HEK293 (cell line): ENCODE measurements at regions not wholly inside any gene's neighbourhood (a gene's known extent, or its start where the extent isn't known, plus 50 kb on each side); places are given as distances from the start of the nearest gene placed in this dataset.

Experiments used
- AEBP2 ChIP-seq: fragments of 450-650 bp; formaldehyde crosslinking; IDR thresholded peaks from 2 replicates; pipeline ENCODE4 v1.5.1; 2016; ENCODE audit warnings: missing biosample characterization, missing genetic modification characterization, borderline replicate concordance
- HOXA7 ChIP-seq: sonication (generic); formaldehyde crosslinking; IDR thresholded peaks from 2 replicates; pipeline ENCODE4 v1.8.1; 2022; ENCODE audit warnings: missing genetic modification reagents, borderline replicate concordance
- YY1 ChIP-seq: fragments of 450-650 bp; formaldehyde crosslinking; IDR thresholded peaks from 2 replicates; pipeline ENCODE4 v1.5.1; 2018; ENCODE audit warnings: missing biosample characterization, missing genetic modification characterization
- ZFP41 ChIP-seq: fragments of 450-650 bp; formaldehyde crosslinking; IDR thresholded peaks from 2 replicates; pipeline ENCODE4 v1.5.1; 2016; ENCODE audit warnings: missing biosample characterization, missing genetic modification characterization, borderline replicate concordance
- ZNF324 ChIP-seq: fragments of 450-650 bp; formaldehyde crosslinking; IDR thresholded peaks from 2 replicates; pipeline ENCODE4 v1.5.1; 2016; ENCODE audit warnings: missing biosample characterization, missing genetic modification characterization
- ZNF350 ChIP-seq: fragments of 450-650 bp; formaldehyde crosslinking; IDR thresholded peaks from 2 replicates; pipeline ENCODE4 v1.5.0; 2017; ENCODE audit warnings: missing biosample characterization, mild to moderate bottlenecking, missing genetic modification characterization
- TF ChIP-seq, protein P1 (sequence below): fragments of 450-650 bp; formaldehyde crosslinking; IDR thresholded peaks from 2 replicates; pipeline ENCODE4 v1.5.1; 2017; ENCODE audit warnings: missing biosample characterization, missing genetic modification characterization
- TF ChIP-seq, protein P2 (sequence below): fragments of 450-650 bp; formaldehyde crosslinking; IDR thresholded peaks from 2 replicates; pipeline ENCODE4 v1.5.1; 2017; ENCODE audit warnings: missing biosample characterization, mild to moderate bottlenecking, missing genetic modification characterization, moderate library complexity
- TF ChIP-seq, protein P3 (sequence below): fragments of 450-650 bp; formaldehyde crosslinking; IDR thresholded peaks from 2 replicates; pipeline ENCODE4 v1.5.1; 2016; ENCODE audit warnings: missing biosample characterization, missing genetic modification characterization

DNA sequence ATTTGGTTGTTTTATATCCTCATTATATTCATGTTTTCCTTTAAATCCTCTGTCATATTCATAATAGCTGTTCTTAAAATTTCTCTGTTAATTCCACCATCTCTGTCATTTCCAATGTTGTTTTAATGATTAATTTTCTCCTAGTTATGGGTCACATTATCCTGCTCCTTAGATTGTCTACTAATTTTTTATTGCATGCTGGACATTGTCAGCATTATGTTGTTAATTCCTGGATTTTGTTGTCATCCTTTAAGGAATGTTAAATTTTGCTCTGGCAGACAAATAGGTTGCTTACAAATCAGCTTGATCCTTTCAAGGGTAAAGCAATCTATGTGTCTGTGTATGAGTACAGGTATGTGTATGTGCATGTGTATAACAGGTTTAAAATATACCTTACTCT lies 393.8 kb upstream of the POU3F1 start:
- TF ChIP-seq, protein P1, sequence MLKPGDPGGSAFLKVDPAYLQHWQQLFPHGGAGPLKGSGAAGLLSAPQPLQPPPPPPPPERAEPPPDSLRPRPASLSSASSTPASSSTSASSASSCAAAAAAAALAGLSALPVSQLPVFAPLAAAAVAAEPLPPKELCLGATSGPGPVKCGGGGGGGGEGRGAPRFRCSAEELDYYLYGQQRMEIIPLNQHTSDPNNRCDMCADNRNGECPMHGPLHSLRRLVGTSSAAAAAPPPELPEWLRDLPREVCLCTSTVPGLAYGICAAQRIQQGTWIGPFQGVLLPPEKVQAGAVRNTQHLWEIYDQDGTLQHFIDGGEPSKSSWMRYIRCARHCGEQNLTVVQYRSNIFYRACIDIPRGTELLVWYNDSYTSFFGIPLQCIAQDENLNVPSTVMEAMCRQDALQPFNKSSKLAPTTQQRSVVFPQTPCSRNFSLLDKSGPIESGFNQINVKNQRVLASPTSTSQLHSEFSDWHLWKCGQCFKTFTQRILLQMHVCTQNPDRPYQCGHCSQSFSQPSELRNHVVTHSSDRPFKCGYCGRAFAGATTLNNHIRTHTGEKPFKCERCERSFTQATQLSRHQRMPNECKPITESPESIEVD (tag by site-specific recombination), result no peak
- TF ChIP-seq, protein P2, sequence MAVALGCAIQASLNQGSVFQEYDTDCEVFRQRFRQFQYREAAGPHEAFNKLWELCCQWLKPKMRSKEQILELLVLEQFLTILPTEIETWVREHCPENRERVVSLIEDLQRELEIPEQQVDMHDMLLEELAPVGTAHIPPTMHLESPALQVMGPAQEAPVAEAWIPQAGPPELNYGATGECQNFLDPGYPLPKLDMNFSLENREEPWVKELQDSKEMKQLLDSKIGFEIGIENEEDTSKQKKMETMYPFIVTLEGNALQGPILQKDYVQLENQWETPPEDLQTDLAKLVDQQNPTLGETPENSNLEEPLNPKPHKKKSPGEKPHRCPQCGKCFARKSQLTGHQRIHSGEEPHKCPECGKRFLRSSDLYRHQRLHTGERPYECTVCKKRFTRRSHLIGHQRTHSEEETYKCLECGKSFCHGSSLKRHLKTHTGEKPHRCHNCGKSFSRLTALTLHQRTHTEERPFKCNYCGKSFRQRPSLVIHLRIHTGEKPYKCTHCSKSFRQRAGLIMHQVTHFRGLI (tag by site-specific recombination), result no peak
- TF ChIP-seq ZNF324 (no peak), AEBP2 (tag by site-specific recombination) (no peak), ZFP41 (no peak), YY1 (tag by site-specific recombination) (no peak), ZNF350 (no peak), HOXA7 (CRISPR knock-in tag) (no peak)
- TF ChIP-seq, protein P3, sequence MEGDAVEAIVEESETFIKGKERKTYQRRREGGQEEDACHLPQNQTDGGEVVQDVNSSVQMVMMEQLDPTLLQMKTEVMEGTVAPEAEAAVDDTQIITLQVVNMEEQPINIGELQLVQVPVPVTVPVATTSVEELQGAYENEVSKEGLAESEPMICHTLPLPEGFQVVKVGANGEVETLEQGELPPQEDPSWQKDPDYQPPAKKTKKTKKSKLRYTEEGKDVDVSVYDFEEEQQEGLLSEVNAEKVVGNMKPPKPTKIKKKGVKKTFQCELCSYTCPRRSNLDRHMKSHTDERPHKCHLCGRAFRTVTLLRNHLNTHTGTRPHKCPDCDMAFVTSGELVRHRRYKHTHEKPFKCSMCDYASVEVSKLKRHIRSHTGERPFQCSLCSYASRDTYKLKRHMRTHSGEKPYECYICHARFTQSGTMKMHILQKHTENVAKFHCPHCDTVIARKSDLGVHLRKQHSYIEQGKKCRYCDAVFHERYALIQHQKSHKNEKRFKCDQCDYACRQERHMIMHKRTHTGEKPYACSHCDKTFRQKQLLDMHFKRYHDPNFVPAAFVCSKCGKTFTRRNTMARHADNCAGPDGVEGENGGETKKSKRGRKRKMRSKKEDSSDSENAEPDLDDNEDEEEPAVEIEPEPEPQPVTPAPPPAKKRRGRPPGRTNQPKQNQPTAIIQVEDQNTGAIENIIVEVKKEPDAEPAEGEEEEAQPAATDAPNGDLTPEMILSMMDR, result no peak
